ENCODE measurements at regions not wholly inside any gene's neighbourhood (a gene's known extent, or its start where the extent isn't known, plus 50 kb on each side); places are given as distances from the start of the nearest gene placed in this dataset.

GRCh38 chr17:33977729-33978514 lies 277.2 kb upstream of the CCL2 start:
- no peak for DNase-seq (ENCODE audit: low read depth)

GRCh38 chr17:33978889-33979288 lies 276.2 kb upstream of the CCL2 start:
- no peak for DNase-seq (ENCODE audit: low read depth)

- no peak for DNase-seq (ENCODE audit: low read depth)
Observed at GRCh38 chr17:33980193-33980592, 274.9 kb upstream of the CCL2 start.

DNA sequence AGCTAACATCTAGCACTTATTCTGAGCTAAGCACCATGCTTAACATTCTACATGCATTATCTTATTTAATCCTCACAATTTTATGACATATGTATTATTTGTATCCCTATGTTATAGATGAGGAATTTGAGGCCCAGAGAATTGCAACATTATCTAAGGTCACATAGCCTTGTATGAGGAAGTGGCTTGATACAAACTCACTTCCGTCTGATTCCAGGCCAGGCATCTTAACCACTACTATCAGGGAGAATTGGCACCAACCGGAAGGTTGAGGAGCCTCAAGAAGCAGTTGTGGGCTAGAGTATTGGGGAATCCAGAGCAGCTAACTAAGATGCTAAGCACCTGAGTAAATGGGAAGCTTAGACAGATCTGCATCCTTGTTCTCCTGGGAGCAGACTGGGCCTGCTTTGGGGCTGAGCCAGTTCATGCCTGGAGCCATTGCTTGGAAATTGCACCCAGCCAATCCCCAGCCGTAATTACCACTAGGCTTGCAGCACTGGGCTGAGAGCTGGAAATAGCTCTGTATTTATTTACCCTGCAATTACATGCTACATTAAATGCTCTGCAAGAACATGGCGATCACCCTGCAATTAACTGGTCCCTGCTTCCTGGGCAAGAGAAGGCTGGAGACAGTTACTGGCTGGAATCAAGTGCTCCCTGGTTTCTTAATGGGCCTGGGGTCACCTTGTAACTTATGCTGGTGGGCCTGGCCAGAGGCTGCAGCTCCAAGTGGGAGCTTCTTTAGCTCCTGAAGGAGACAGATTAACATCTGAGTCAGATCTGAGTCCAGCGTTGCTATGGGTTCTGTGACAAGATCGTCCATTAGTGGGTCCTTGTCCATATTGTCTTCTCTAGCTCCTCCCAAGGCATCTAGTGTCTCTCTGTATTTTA lies 273.1 kb upstream of the CCL2 start:
- no peak for DNase-seq (ENCODE audit: low read depth)

DNA sequence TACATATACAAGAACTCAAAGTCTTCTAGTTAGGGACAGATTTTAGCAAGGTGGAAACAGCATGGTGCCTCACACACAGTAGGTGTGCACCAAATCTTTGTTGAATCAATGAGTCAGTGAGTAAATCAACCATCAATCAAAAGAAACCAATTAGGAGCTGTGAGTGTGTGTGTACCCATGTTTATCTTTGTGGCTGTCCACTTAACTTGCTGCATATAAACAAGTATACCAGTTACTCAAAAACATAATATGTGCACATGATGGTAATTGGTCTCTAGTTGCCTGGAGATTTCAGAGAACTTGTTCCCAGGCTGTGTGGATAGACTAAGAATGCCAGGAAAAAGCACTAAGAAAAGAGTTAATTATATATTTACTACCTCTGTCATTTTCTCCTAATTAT lies 272.2 kb upstream of the CCL2 start:
- no peak for DNase-seq (ENCODE audit: low read depth)

GRCh38 chr17:33983824-33984574 lies 271.1 kb upstream of the CCL2 start:
- no peak for DNase-seq (ENCODE audit: low read depth)

DNA sequence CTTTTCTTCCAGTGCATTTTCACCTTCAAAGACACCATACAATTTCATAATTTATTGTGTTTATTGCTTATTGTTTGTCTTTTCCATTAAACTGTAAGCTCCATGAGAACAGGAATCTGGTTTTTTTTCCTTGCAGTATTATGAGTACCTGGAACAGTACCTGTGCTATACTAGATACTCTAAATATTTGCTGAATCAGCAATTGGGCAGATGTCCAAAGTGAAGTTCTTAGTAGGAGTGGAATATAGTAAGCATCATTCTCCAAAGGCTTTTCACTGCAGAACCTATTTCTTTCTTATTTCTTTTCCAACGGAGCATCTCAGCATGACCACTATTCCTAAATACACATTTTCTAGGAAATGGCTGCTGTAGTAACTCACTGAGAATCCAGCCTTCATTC lies 269.0 kb upstream of the CCL2 start:
- no peak for DNase-seq (ENCODE audit: low read depth)

DNA sequence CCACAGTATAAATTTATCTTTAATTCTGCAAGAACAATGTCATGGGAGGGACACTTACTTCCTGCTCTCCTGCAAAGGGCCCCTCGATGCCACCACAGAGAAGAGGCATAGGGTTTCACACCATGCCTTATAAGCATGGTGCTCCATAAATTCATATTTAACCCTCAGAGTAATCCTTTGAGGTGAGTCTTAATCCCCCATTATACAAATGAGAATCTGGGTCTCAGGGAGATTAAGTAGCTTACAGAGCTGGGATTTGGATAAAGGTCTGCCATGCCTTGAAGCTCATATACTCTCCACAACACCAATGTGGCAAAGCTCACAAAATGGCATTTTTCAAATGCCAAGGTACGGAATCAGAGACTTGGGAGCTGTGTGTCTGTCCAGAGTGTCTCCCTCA lies 268.5 kb upstream of the CCL2 start:
- no peak for DNase-seq (ENCODE audit: low read depth)

DNA sequence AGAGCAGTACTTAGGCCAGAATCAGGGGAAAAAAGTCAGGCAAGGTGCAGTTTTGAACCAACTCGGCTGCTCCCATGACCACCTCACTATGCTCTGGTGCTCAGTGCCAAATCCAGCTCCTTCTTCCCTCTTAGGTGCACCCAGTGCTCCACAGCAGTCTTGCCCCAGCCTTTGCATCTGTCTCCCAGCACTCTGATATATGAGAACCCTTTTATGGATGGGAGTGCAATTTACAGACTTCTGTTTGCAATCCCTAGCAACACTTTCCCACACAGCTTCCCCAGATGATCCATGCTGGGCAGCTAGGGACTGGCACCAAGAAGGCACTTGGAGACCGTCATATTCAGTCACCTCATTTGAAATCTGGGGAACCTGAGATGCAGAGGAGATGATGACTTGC lies 267.9 kb upstream of the CCL2 start:
- no peak for DNase-seq (ENCODE audit: low read depth)

DNA sequence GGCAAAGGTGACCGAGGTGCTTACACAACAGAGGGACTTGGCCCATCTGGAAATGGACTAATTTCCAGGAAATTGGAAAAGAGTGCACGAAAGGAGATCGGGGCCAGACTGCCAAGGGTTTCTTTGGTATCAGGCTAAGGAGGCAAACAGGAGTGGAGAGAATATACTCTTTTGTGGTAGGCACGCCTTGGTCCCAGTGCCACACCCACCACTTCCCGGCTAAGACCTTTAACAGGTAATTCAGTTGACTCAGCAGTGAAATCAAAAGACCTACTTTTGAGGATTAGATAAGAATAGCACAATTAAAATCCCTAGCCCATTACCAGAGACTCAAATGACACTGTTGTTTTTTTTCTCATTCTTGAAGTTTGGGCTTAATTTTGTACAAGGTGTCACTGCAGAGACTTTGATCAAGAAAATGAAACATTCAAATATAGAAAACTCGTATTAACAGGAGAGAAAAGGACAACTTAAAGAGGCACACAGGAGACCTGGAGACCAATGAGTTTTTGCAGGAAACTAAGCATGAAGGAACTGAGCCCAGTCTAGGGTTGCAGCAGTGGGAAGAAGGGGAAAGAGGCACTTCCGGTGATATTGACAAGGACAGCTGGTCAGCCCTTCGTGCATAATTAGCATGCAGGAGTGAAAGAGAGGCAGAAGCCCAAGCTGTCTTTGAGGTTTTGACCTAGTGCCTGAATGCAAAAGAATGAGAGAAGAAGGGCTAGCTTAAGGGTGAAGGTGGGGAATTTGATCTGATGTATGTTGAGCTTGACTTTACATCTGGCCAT lies 265.5 kb upstream of the CCL2 start:
- no peak for DNase-seq (ENCODE audit: low read depth)

DNA sequence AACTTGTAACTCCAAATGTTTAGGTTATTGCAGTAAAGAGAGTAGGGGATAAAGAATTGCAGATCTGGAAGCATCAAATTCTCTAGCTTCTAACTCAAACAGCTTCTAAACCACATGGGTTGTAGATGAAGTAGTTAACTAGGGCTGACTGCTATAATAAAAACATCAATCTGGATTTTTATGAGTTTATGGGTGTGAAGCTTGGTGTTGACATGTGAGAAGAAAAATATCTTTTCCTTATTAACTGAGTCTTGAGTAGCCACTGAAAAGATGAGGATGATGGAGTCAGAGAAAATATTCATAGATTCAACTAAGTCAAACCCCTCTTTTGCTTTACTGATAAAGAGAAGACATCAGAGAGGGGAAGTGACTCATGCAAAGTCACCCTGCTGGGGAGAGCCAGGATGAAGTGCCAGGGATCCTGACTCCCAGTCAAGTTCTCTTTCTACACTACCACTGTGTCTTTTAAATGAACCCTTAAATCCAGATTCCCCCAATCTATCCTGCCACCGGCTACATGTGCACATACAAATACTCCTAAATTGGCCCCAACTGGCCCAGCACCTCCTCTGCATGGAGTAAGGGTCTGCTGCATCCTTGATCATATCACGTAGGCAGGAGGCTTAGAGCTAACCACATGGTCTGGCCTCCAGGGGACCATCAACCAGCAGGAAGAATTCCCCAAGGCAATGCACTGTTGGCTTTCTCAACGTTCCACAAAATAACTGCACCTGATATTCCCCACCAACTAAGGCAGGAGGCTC lies 264.0 kb upstream of the CCL2 start:
- DNase-seq (ENCODE audit: low read depth): no peak

DNA sequence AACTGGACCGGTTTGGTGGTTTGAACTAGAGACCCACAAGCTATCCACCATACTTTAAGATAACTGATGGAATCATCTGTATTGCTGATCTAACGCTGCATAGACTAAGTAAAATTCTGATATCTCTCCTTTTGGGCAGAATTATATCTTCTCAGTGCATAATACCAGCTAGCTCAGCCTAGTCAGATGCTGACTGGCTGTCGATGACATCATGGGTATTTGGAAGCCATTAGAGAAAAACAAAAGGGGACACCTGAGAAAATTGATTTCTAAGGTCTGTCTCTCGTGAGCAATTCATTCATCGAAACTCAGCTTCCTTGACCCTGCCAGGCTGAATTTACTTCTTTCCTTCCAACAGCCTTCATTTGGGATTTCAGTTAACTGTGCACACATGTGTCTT lies 263.0 kb upstream of the CCL2 start:
- DNase-seq (ENCODE audit: low read depth): no peak

DNA sequence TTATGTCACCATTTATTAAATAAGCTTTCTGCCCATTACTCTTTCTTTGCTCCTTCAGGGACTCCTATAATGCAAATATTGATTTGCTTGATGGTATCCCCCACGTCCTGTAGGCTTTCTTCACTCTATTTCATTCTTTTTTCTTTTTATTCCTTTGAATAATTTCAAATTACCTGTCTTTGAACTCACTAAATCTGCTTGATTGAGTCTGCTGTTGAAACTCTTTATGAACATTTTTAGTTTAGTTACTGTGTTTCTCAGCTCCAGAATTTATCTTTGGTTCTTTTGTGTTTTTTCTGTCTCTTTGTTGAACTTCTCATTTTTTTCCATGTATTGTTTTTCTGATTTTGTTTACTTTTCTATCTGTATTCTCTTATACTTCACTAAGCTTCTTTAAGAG lies 254.4 kb upstream of the CCL2 start:
- DNase-seq (ENCODE audit: low read depth): no peak

GRCh38 chr17:34001246-34001645 lies 253.8 kb upstream of the CCL2 start:
- DNase-seq (ENCODE audit: low read depth): no peak

DNA sequence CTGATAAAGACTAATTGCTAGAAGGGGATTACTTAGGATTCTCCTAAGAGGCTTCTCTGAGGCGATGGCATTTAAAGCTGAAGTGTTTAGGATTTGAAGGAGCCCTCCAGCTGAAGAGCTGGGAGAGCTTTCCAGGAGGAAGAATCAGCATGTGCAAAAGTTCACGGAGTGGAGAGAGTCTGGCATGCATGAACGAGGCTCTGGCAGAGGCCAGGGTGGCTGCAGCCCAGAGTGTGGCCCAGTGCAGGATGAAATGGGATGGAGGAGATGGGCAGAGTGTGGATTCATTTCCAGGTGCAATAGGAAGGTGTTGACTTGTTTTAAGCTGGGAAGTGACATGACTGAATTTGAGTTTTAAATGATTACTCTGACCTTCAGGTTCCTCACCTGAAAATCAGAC lies 249.0 kb upstream of the CCL2 start:
- DNase-seq (ENCODE audit: low read depth): no peak

GRCh38 chr17:34008125-34008524 lies 247.0 kb upstream of the CCL2 start:
- no peak for DNase-seq (ENCODE audit: low read depth)

GRCh38 chr17:34009912-34010311 lies 245.2 kb upstream of the CCL2 start:
- DNase-seq (ENCODE audit: low read depth): no peak

GRCh38 chr17:34010534-34010933 lies 244.6 kb upstream of the CCL2 start:
- DNase-seq (ENCODE audit: low read depth): no peak

DNA sequence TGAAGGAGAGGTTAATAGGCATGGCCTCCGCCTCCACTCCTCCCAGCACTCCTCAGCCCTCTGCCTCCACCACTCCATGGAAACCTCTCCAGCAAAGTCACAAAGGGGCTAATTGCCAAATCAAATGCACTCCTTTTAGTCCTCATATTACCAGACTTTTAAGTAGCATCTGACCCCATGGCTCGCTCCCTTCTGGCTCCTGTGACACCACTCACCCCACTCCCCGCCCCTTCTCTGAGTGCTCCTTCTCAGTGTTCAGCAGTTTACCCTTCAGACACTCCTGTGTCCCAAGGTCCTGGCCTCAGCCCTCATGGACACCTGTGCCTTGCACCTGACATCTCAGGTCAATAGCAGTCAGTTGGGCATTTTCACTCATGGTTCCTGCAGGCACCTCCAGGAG lies 243.5 kb upstream of the CCL2 start:
- DNase-seq (ENCODE audit: low read depth): no peak

DNA sequence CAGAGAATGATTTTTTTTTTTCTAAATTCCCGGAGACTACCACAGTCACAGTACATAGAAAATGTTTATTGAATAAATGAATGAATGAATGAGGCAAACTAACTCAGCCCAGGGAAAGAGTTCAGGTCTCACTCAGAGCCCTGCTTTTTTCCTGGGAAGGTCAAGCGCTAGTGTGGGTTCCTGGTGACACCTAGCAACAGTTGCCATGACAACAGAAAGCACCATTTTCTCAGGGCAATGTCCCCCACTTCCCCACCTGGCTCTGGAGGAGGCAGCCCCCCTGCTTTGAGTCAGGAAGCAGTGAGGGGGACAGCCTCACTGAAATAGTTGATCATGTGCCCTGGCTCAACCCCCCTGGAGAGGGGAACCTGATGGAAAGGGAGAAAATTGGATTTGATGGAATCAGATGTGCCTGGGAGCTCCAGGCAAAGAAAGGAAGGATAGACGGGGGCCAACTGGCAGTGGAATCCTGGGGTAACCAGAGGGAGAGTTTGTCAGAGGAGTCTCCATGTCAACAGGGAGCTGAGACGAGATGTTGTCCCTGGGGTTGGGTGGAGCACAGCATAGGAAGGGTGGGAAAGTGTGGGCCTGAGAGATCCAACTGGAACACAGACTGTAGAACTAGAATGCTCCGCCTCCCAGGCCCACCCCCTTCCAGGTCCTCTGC lies 242.2 kb upstream of the CCL2 start:
- no peak for DNase-seq (ENCODE audit: low read depth)

DNA sequence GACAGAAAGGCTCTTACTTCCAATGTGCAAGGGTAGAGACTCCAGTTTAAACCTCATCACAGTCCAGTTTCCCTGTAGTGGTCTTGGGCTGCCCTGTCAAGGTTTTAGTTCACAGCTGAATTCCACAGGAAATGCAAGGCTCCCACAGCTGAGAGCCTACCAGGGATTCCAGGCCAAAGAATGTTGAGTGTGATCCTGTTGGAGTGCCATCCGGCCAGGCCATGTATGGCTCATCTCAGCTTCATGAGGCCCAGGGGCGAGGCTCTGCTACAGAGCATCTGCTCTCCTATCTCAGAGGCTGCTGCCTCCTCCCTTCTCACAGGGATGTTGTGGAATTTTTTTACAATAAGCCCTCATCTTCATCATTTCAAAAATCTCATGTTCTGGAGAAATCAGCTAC lies 239.8 kb upstream of the CCL2 start:
- no peak for DNase-seq (ENCODE audit: low read depth)

All from activated T-cell treated with anti-CD3 and anti-CD28 coated beads for 48 hours (primary cell).